ENCODE measurements at regions not wholly inside any gene's neighbourhood (a gene's known extent, or its start where the extent isn't known, plus 50 kb on each side); places are given as distances from the start of the nearest gene placed in this dataset.

DNA sequence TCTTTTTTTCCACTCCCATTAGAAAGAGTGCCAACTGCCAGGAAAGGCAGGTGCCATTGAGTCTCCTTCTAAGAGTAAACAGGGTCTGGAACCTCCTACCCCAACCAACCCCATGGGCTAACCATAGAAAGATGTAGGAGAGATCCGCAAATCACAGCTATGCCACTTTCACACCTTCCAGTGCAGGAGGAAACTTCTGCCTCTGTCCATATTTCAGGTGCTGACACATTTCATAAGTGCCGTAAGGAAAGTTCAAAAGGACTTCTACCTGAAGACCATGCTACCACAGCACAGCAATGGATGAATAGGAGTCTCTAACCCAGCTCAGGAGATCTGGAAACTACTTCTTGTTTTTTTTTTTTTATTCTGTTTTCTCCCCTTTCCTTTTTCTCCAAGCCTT, 145.8 kb downstream of the FBXO8 start:
- TF ChIP-seq SP1 (IDR thresholded peaks at IDR 0.05), result no peak
- no peak for TF ChIP-seq L3MBTL2 (conservative IDR thresholded peaks at IDR 0.05)
- TF ChIP-seq ARNT (IDR thresholded peaks at IDR 0.05), result no peak

Data from HEK293T (cell line).